Pancreas (tissue), 10 donors: ENCODE measurements at regions not wholly inside any gene's neighbourhood (a gene's known extent, or its start where the extent isn't known, plus 50 kb on each side); places are given as distances from the start of the nearest gene placed in this dataset.

Experiments
- ATAC-seq, 4 donors: fragments of 200-7000 bp; cut with Tn5 transposase; one replicate each; pipeline versions ENCODE4 v1.8.0 to v1.9.1; 2020; ENCODE audit warnings: mild to moderate bottlenecking in 4 of 4, moderate library complexity in 4 of 4
- DNase-seq, 6 donors: peaks; one replicate each; pipeline ENCODE4 v3.0.0-alpha.2; 2020
- FAIRE-seq: peaks from 2 replicates; lab custom pipeline; 2012; peaks lifted over from hg19 to GRCh38; lab: Jason Lieb, UNC
- H3K27ac ChIP-seq, 4 donors: fragments of 200-600 bp; sonication (generic); 1 replicate in 3 of 4; 2 replicates in 1 of 4; pipeline versions ENCODE4 v1.5.0 to v1.8.0; 2020
- H3K27me3 ChIP-seq, 4 donors: fragments of 200-600 bp; one replicate each; pipeline ENCODE4 v1.8.0; 2021
- H3K36me3 ChIP-seq, 3 donors: fragments of 200-600 bp; sonication (generic) in 1 of 3; one replicate each; pipeline versions ENCODE4 v1.5.0 to v1.8.0; 2020 to 2021
- H3K4me1 ChIP-seq, 3 donors: fragments of 200-600 bp; one replicate each; pipeline ENCODE4 v1.8.0; 2021
- H3K4me3 ChIP-seq, 4 donors: fragments of 200-600 bp; sonication (generic) in 2 of 4; one replicate each; pipeline versions ENCODE4 v1.5.0 to v1.8.0; 2020 to 2021
- H3K9me3 ChIP-seq, 4 donors: fragments of 200-600 bp; one replicate each; pipeline ENCODE4 v1.8.0; 2021
- WGBS, 2 donors: extraction: QIAGEN DNeasy Blood & Tissue Kit; methylation state at CpG; one replicate each; pipeline ENCODE4 v1.1.7; 2013; 5-methylcytosine and 5-hydroxymethylcytosine counted together
- intact Hi-C, 3 donors: fragments of 100-400 bp; cut with DNase I; formaldehyde crosslinking; loops; one replicate each; pipeline versions ENCODE4 v1.11.1 to v1.14.2; 2022
- TF ChIP-seq, protein P1 (sequence below), 4 donors: fragments of 200-600 bp; sonication (generic) in 3 of 4; IDR thresholded peaks; one replicate each; pipeline versions ENCODE4 v1.5.0 to v1.8.0; 2021; ENCODE audit warnings: antibody characterized with exemption in 4 of 4
- donor health status: healthy with polysubstance abuse.
- donor health status: DM: no; HTN: no; CAD: no; lungs with moderate emphysema.
- donor health status: DM: no; HTN: no; CAD: no.
- donor health status: control.
- donor health status: control.
- donor health status: Bipolar disorder and iron deficiency.
- donor health status: DM: yes; HTN: yes; CAD: no.
- donor health status: DM: no; HTN: no; CAD: no.
- donor health status: DM: no; HTN: no; CAD: no.
- donor health status: DM: yes; HTN: yes; CAD: no.

DNA sequence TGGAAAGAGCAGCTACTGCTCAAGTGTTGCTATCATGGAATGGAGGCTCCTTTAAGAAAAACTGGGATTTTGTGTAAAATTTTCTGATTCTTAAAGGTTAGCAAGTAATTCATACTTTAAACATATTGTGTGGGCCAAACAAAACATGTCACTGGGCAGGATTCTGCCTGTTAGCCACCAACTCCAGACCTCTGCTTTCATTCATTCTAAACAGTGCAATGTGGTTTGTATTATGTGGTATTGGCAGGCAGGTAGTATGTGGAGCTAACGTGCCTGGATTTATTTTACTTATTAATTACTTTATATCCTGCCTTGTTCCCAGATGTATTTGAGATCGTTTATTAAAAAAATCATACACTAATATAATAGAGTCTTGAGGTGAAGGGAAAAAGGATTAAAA is 1521.3 kb upstream of the ACVR2A start:
- Histone ChIP-seq H3K27me3 (no peaks in the 10 kb centered on the region), H3K4me1 (peaks cover 0 to 15% (median 6%) of the 10 kb centered on the region in 3 donors), H3K9me3 (no peaks in the 10 kb centered on the region), H3K27ac (no peak overlapping the region), H3K4me3 (no peak overlapping the region), H3K36me3 (no peaks in the 10 kb centered on the region)
- intact Hi-C loops: no loop called here
- no peak for FAIRE-seq
- no peak for ATAC-seq
- WGBS, 2 donors: 56 to 61% methylated on average over 2 of the region's 2 CpGs
- TF ChIP-seq, protein P1, sequence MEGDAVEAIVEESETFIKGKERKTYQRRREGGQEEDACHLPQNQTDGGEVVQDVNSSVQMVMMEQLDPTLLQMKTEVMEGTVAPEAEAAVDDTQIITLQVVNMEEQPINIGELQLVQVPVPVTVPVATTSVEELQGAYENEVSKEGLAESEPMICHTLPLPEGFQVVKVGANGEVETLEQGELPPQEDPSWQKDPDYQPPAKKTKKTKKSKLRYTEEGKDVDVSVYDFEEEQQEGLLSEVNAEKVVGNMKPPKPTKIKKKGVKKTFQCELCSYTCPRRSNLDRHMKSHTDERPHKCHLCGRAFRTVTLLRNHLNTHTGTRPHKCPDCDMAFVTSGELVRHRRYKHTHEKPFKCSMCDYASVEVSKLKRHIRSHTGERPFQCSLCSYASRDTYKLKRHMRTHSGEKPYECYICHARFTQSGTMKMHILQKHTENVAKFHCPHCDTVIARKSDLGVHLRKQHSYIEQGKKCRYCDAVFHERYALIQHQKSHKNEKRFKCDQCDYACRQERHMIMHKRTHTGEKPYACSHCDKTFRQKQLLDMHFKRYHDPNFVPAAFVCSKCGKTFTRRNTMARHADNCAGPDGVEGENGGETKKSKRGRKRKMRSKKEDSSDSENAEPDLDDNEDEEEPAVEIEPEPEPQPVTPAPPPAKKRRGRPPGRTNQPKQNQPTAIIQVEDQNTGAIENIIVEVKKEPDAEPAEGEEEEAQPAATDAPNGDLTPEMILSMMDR (IDR thresholded peaks at IDR 0.05): no peak
- no peak for DNase-seq

DNA sequence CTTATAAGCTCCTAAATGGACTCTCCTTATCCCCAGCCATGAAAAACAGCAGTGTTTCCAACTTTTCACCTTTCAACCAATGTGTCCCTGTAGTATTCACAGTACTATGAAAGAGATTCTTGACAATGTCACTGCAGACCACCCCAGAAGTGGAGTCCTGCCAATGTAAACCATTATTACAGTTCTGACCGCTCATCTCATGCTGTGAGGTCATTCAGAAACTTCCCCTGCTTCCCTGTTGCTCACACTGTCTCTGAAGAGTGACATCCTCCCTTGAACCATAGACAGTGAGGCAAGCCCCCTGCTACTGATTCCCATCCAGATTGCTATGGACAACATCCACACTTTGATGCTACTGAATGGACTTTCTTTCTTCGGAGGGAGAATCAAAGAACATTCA is 1523.7 kb upstream of the ACVR2A start:
- no peaks in the 10 kb centered on the region for H3K36me3 ChIP-seq
- no peak overlapping the region for H3K4me3 ChIP-seq
- WGBS, 2 donors: 79% methylated on average over 2 of the region's 2 CpGs
- no peaks in the 10 kb centered on the region for H3K27me3 ChIP-seq
- DNase-seq: no peak
- H3K9me3 ChIP-seq: no peaks in the 10 kb centered on the region
- H3K27ac ChIP-seq: no peak overlapping the region
- H3K4me1 ChIP-seq: no peaks in the 10 kb centered on the region
- no peak for ATAC-seq
- intact Hi-C loops: no loop called here
- TF ChIP-seq, protein P1 (IDR thresholded peaks at IDR 0.05): no peak
- no peak for FAIRE-seq

DNA sequence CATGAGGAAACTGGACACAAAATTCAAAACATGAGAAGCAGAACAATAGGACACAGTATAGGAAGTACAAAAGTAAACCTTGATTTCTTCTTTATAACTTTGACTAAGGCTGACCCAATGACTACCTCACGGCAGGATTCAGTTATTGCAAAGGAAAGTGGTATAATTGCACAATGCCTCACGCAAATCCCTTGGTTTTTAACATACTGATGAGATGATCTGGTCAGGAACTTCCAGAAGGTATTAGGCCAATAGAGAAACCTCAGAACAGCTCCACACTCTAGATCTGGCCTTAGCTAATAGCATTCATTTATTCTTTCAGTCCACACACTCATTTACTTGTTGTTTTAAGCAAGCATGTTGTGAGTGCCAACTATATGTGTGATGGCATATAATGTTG is 1526.9 kb upstream of the ACVR2A start:
- Histone ChIP-seq H3K9me3 (no peaks in the 10 kb centered on the region), H3K27me3 (no peaks in the 10 kb centered on the region), H3K27ac (no peak overlapping the region), H3K4me1 (peaks cover 0 to 2% (median 0%) of the 10 kb centered on the region in 3 donors), H3K36me3 (no peaks in the 10 kb centered on the region), H3K4me3 (no peak overlapping the region)
- ATAC-seq: no peak
- WGBS, 2 donors: 83 to 84% methylated on average over 2 of the region's 2 CpGs
- TF ChIP-seq, protein P1 (IDR thresholded peaks at IDR 0.05): no peak
- no peak for FAIRE-seq
- DNase-seq: no peak
- intact Hi-C loops: no loop called here

DNA sequence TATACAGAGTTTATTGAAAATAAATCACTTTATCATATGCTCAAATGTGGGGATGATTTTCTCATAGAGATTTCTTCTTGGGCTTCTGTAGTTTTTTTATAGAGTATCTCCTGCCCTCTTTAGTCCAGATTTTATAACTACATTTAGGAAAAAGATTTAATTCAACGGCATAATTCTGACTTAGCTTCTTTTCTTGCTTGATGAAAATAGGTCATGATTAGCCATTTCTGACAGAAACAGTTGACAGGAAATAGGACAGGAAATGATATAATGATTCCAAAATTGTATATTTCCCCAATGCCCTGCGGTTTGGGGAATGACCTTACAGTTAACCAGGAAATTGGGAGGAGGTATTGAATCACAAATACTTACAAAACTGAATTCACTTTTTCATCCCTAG is 1531.9 kb upstream of the ACVR2A start:
- Histone ChIP-seq H3K27me3 (no peaks in the 10 kb centered on the region), H3K36me3 (no peaks in the 10 kb centered on the region), H3K4me1 (peaks cover 0 to 9% (median 0%) of the 10 kb centered on the region in 3 donors), H3K9me3 (no peaks in the 10 kb centered on the region), H3K4me3 (no peak overlapping the region), H3K27ac (no peak overlapping the region)
- TF ChIP-seq, protein P1 (IDR thresholded peaks at IDR 0.05): peak in 1 of 4 donors; percentile 20
- WGBS, 2 donors: 3 to 4% methylated on average over 2 of the region's 2 CpGs
- intact Hi-C loops: no loop called here
- DNase-seq (no peak), FAIRE-seq (peak; percentile 80), ATAC-seq (peak in 3 of 4 donors; percentile 68 to 79 (median 75))

DNA sequence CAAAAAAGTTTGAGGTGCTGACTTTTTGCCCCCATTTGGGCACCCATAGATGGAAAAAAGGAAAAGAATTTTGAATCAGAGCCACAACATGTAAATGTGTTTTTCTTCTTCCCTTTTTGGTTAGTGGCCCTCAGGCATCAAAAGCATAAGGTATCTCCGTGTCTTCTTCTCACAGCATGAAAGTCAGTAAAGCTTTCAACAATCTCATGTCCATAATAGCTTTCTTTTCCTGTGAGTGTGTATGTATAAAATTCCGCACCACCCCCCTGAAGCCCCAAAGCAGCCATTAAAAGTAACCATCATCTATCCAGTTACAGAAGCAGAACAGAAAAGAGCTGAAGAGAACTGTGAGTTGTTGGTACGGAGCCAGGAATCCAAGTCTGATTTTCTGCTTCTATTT is 1539.7 kb upstream of the ACVR2A start:
- no peak for FAIRE-seq
- intact Hi-C loops: no loop called here

More for the DNA sequence above, 1539.7 kb upstream of the ACVR2A start:
- Histone ChIP-seq H3K9me3 (no peaks in the 10 kb centered on the region), H3K27me3 (no peaks in the 10 kb centered on the region), H3K4me3 (no peak overlapping the region), H3K27ac (no peak overlapping the region), H3K4me1 (no peaks in the 10 kb centered on the region), H3K36me3 (no peaks in the 10 kb centered on the region)
- ATAC-seq (no peak), DNase-seq (no peak)
- WGBS, 2 donors: 84 to 93% methylated on average over 3 of the region's 3 CpGs
- TF ChIP-seq, protein P1 (IDR thresholded peaks at IDR 0.05): no peak
